Germinal center (tissue), 1 donor: ENCODE measurements at regions not wholly inside any gene's neighbourhood (a gene's known extent, or its start where the extent isn't known, plus 50 kb on each side); places are given as distances from the start of the nearest gene placed in this dataset.

Experiments used
- DNase-seq: peaks from one replicate; pipeline ENCODE4 v3.0.0; 2012; ENCODE audit warnings: mixed read lengths, low spot score

GRCh38 chr18:73918816-73919215 is 228.8 kb downstream of the FBXO15 start:
- no peak for DNase-seq

GRCh38 chr18:73917046-73917445 is 230.6 kb downstream of the FBXO15 start:
- DNase-seq = no peak

- DNase-seq = no peak
Observed at GRCh38 chr18:73913505-73913904, 234.1 kb downstream of the FBXO15 start.

- no peak for DNase-seq
Observed at GRCh38 chr18:73908323-73908722, 239.3 kb downstream of the FBXO15 start.

- DNase-seq = no peak
Observed at GRCh38 chr18:73901566-73901965, 246.1 kb downstream of the FBXO15 start.

GRCh38 chr18:73901151-73901550 is 246.5 kb downstream of the FBXO15 start:
- DNase-seq = no peak

- DNase-seq = no peak
Observed at GRCh38 chr18:73900106-73900835, 247.4 kb downstream of the FBXO15 start.

- no peak for DNase-seq
Observed at GRCh38 chr18:73897517-73897916, 250.1 kb downstream of the FBXO15 start.

- DNase-seq = no peak
Observed at GRCh38 chr18:73896685-73897084, 250.9 kb downstream of the FBXO15 start.

- no peak for DNase-seq
Observed at GRCh38 chr18:73895701-73896100, 251.9 kb downstream of the FBXO15 start.

- DNase-seq = no peak
Observed at GRCh38 chr18:73893880-73894279, 253.8 kb downstream of the FBXO15 start.

- no peak for DNase-seq
Observed at GRCh38 chr18:73891572-73892421, 255.8 kb downstream of the FBXO15 start.

- no peak for DNase-seq
Observed at GRCh38 chr18:73888565-73888964, 259.1 kb downstream of the FBXO15 start.

- DNase-seq = no peak
Observed at GRCh38 chr18:73887801-73888200, 259.8 kb downstream of the FBXO15 start.

GRCh38 chr18:73884868-73885267 is 262.8 kb downstream of the FBXO15 start:
- DNase-seq = no peak

- DNase-seq = no peak
Observed at GRCh38 chr18:73881396-73881917, 266.2 kb downstream of the FBXO15 start.

- DNase-seq = no peak
Observed at GRCh38 chr18:73880387-73880786, 267.2 kb downstream of the FBXO15 start.

GRCh38 chr18:73879766-73880165 is 267.9 kb downstream of the FBXO15 start:
- DNase-seq = no peak

- DNase-seq = no peak
Observed at GRCh38 chr18:73879328-73879727, 268.3 kb downstream of the FBXO15 start.

- no peak for DNase-seq
Observed at GRCh38 chr18:73869182-73869581, 278.5 kb downstream of the FBXO15 start.

- DNase-seq = no peak
Observed at GRCh38 chr18:73861771-73862170, 285.9 kb downstream of the FBXO15 start.

- DNase-seq = no peak
Observed at GRCh38 chr18:73859837-73860397, 287.7 kb downstream of the FBXO15 start.
